ENCODE measurements at regions not wholly inside any gene's neighbourhood (a gene's known extent, or its start where the extent isn't known, plus 50 kb on each side); places are given as distances from the start of the nearest gene placed in this dataset.

GRCh38 chr14:101135796-101136742 lies 232.5 kb upstream of the RTL1 start:
- TF ChIP-seq CTCF (IDR thresholded peaks at IDR 0.05; ENCODE audit: insufficient read depth, low read depth, low read length) (no peak), EZH2 (IDR thresholded peaks at IDR 0.05; ENCODE audit: insufficient read depth, low read length) (no peak)

Measured in astrocyte (in vitro differentiated cells and primary cell).